ENCODE measurements at regions not wholly inside any gene's neighbourhood (a gene's known extent, or its start where the extent isn't known, plus 50 kb on each side); places are given as distances from the start of the nearest gene placed in this dataset.

- no peak for TF ChIP-seq CTCF (IDR thresholded peaks at IDR 0.05)
- no peak for TF ChIP-seq POLR2A (IDR thresholded peaks at IDR 0.05)
Measured at GRCh38 chr3:177890359-177890683, 645.9 kb upstream of the KCNMB2 start.
